ENCODE measurements at regions not wholly inside any gene's neighbourhood (a gene's known extent, or its start where the extent isn't known, plus 50 kb on each side); places are given as distances from the start of the nearest gene placed in this dataset.

GRCh38 chr16:73878611-73879010 is 418.0 kb upstream of the PSMD7 start:
- peak; percentile 32 to 33 for DNase-seq

- no peak for DNase-seq
Measured at GRCh38 chr16:73877150-73877549, 419.5 kb upstream of the PSMD7 start.

- no peak for DNase-seq
Measured at GRCh38 chr16:73875996-73876690, 420.5 kb upstream of the PSMD7 start.

- no peak for DNase-seq
Measured at GRCh38 chr16:73874324-73874723, 422.3 kb upstream of the PSMD7 start.

- DNase-seq: no peak
Measured at GRCh38 chr16:73873643-73874042, 423.0 kb upstream of the PSMD7 start.

GRCh38 chr16:73872856-73873255 is 423.8 kb upstream of the PSMD7 start:
- DNase-seq: no peak

- DNase-seq: no peak
Measured at GRCh38 chr16:73871088-73871733, 425.4 kb upstream of the PSMD7 start.

- DNase-seq: no peak
Measured at GRCh38 chr16:73869126-73869525, 427.5 kb upstream of the PSMD7 start.

- DNase-seq: no peak
Measured at GRCh38 chr16:73864868-73865267, 431.7 kb upstream of the PSMD7 start.

GRCh38 chr16:73858326-73858725 is 438.3 kb upstream of the PSMD7 start:
- DNase-seq: no peak

GRCh38 chr16:73853968-73854367 is 442.6 kb upstream of the PSMD7 start:
- no peak for DNase-seq

GRCh38 chr16:73852561-73852960 is 444.1 kb upstream of the PSMD7 start:
- DNase-seq: no peak

GRCh38 chr16:73848993-73849392 is 447.6 kb upstream of the PSMD7 start:
- DNase-seq: no peak

GRCh38 chr16:73847090-73847489 is 449.5 kb upstream of the PSMD7 start:
- no peak for DNase-seq

- DNase-seq: no peak
Measured at GRCh38 chr16:73846356-73846755, 450.3 kb upstream of the PSMD7 start.

- no peak for DNase-seq
Measured at GRCh38 chr16:73846007-73846330, 450.6 kb upstream of the PSMD7 start.

GRCh38 chr16:73845238-73846006 is 451.2 kb upstream of the PSMD7 start:
- no peak for DNase-seq

- DNase-seq: no peak
Measured at GRCh38 chr16:73840728-73841127, 455.9 kb upstream of the PSMD7 start.

- DNase-seq: no peak
Measured at GRCh38 chr16:73831220-73831619, 465.4 kb upstream of the PSMD7 start.

- DNase-seq: no peak
Measured at GRCh38 chr16:73823205-73823849, 473.3 kb upstream of the PSMD7 start.

- DNase-seq: no peak
Measured at GRCh38 chr16:73817526-73818324, 478.9 kb upstream of the PSMD7 start.

- DNase-seq: no peak
Measured at GRCh38 chr16:73813527-73813926, 483.1 kb upstream of the PSMD7 start.

- no peak for DNase-seq
Measured at GRCh38 chr16:73804456-73804855, 492.2 kb upstream of the PSMD7 start.
